ENCODE measurements at regions not wholly inside any gene's neighbourhood (a gene's known extent, or its start where the extent isn't known, plus 50 kb on each side); places are given as distances from the start of the nearest gene placed in this dataset.

DNA sequence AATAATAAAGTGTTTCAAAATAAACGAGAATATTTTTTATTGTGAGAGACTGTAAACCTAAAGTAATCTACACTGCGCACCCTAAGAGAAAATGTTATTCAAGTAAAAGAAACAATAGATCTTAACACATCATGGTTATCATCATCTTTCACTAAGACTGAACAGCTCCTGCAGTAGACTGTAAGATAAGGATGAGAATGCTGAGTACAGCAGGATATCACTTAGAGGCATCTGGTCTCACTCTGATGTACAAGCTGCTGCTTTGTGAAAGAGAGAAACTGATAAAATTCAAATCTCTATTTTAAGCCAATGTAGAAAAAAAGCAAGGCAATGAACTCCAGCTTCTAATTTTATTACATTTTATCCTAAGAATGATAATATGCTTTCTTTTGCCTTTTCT is 261.7 kb upstream of the HTR2A start:
- H3K36me3 ChIP-seq (ENCODE audit: control insufficient read depth in 2 of 2, insufficient read depth in 1 of 2, low read length in 2 of 2): no peaks in the 10 kb centered on the region
- H3K27ac ChIP-seq (ENCODE audit: extremely low read depth, low read depth, low read length): no peak overlapping the region
- no peaks in the 10 kb centered on the region for H3K4me1 ChIP-seq (ENCODE audit: control insufficient read depth, insufficient read depth, low read length)
- H3K4me3 ChIP-seq (ENCODE audit: low read depth, low read length): no peak overlapping the region
- no peaks in the 10 kb centered on the region for H3K9me3 ChIP-seq (ENCODE audit: control insufficient read depth, insufficient read depth, low read depth, low read length)
- ChIA-PET CTCF (no interaction called here), POLR2A (no interaction called here)
- no peak for TF ChIP-seq ZNF555 (tag by site-specific recombination; conservative IDR thresholded peaks at IDR 0.05)
- no peak for TF ChIP-seq ZNF621 (tag by site-specific recombination; IDR thresholded peaks at IDR 0.05)
- TF ChIP-seq ZFP69B (tag by site-specific recombination; IDR thresholded peaks at IDR 0.05): no peak
- no peak for TF ChIP-seq ZNF184 (tag by site-specific recombination; IDR thresholded peaks at IDR 0.05)
- TF ChIP-seq, protein P1, sequence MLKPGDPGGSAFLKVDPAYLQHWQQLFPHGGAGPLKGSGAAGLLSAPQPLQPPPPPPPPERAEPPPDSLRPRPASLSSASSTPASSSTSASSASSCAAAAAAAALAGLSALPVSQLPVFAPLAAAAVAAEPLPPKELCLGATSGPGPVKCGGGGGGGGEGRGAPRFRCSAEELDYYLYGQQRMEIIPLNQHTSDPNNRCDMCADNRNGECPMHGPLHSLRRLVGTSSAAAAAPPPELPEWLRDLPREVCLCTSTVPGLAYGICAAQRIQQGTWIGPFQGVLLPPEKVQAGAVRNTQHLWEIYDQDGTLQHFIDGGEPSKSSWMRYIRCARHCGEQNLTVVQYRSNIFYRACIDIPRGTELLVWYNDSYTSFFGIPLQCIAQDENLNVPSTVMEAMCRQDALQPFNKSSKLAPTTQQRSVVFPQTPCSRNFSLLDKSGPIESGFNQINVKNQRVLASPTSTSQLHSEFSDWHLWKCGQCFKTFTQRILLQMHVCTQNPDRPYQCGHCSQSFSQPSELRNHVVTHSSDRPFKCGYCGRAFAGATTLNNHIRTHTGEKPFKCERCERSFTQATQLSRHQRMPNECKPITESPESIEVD (tag by site-specific recombination; IDR thresholded peaks at IDR 0.05): no peak
- no peak for TF ChIP-seq ZNF624 (tag by site-specific recombination; IDR thresholded peaks at IDR 0.05)
- no peak for TF ChIP-seq ZNF677 (tag by site-specific recombination; IDR thresholded peaks at IDR 0.05)
- TF ChIP-seq GFI1B (tag by site-specific recombination; IDR thresholded peaks at IDR 0.05): no peak

DNA sequence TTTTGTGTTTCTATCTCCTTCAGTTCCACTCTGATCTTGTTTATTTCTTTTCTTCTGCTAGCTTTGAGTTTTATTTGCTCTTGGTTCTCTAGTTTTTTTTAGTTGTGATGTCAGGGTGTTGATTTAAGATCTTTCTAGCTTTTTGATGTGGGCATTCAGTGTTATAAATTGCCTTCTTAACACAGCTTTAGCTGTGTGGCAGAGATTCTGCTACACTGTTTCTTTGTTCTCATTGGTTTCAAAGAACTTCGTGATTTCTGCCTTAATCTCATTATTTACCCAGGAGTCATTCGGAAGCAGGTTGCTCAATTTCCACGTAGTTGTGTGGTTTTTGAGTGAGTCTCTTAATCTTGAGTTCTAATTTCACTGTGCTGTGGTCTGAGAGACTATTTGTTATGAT is 251.7 kb upstream of the HTR2A start:
- Histone ChIP-seq H3K9me3 (ENCODE audit: control insufficient read depth, insufficient read depth, low read depth, low read length) (no peaks in the 10 kb centered on the region), H3K4me1 (ENCODE audit: control insufficient read depth, insufficient read depth, low read length) (no peaks in the 10 kb centered on the region; the same call in 1 of the 2 replicates), H3K27ac (ENCODE audit: extremely low read depth, low read depth, low read length) (no peak overlapping the region), H3K4me3 (ENCODE audit: low read depth, low read length) (no peak overlapping the region), H3K36me3 (ENCODE audit: control insufficient read depth in 2 of 2, insufficient read depth in 1 of 2, low read length in 2 of 2) (no peaks in the 10 kb centered on the region)
- CTCF ChIA-PET: no interaction called here
- TF ChIP-seq ZNF184 (tag by site-specific recombination; IDR thresholded peaks at IDR 0.05) (no peak), BCL11B (tag by site-specific recombination; IDR thresholded peaks at IDR 0.05; ENCODE audit: low read depth) (no peak), ZSCAN16 (tag by site-specific recombination; IDR thresholded peaks at IDR 0.05) (no peak), SCRT1 (tag by site-specific recombination; IDR thresholded peaks at IDR 0.05; ENCODE audit: borderline replicate concordance) (no peak), PRDM1 (tag by site-specific recombination; IDR thresholded peaks at IDR 0.05) (no peak), ZNF266 (tag by site-specific recombination; IDR thresholded peaks at IDR 0.05; ENCODE audit: low read depth) (no peak)
- TF ChIP-seq, protein P2, sequence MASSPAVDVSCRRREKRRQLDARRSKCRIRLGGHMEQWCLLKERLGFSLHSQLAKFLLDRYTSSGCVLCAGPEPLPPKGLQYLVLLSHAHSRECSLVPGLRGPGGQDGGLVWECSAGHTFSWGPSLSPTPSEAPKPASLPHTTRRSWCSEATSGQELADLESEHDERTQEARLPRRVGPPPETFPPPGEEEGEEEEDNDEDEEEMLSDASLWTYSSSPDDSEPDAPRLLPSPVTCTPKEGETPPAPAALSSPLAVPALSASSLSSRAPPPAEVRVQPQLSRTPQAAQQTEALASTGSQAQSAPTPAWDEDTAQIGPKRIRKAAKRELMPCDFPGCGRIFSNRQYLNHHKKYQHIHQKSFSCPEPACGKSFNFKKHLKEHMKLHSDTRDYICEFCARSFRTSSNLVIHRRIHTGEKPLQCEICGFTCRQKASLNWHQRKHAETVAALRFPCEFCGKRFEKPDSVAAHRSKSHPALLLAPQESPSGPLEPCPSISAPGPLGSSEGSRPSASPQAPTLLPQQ (tag by site-specific recombination; IDR thresholded peaks at IDR 0.05): no peak
- TF ChIP-seq, protein P3, sequence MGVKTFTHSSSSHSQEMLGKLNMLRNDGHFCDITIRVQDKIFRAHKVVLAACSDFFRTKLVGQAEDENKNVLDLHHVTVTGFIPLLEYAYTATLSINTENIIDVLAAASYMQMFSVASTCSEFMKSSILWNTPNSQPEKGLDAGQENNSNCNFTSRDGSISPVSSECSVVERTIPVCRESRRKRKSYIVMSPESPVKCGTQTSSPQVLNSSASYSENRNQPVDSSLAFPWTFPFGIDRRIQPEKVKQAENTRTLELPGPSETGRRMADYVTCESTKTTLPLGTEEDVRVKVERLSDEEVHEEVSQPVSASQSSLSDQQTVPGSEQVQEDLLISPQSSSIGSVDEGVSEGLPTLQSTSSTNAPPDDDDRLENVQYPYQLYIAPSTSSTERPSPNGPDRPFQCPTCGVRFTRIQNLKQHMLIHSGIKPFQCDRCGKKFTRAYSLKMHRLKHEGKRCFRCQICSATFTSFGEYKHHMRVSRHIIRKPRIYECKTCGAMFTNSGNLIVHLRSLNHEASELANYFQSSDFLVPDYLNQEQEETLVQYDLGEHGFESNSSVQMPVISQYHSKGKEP (tag by site-specific recombination; IDR thresholded peaks at IDR 0.05): no peak
- TF ChIP-seq, protein P4, sequence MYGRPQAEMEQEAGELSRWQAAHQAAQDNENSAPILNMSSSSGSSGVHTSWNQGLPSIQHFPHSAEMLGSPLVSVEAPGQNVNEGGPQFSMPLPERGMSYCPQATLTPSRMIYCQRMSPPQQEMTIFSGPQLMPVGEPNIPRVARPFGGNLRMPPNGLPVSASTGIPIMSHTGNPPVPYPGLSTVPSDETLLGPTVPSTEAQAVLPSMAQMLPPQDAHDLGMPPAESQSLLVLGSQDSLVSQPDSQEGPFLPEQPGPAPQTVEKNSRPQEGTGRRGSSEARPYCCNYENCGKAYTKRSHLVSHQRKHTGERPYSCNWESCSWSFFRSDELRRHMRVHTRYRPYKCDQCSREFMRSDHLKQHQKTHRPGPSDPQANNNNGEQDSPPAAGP (tag by site-specific recombination; IDR thresholded peaks at IDR 0.05): no peak
- POLR2A ChIA-PET: no interaction called here

DNA sequence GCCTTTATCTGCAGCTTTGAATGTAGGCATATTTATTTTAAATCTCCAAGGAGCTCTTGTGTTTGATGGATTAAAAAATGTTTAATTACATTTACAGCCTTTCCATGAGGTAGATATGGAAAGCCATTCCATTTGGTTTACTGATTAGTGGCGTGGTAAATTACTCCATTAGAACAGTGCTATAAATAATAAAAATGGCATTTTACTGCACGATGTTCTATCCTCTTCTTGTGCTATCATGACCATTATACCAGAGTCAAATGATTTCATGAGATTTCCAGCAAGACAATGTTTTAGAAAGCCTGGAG is 250.9 kb upstream of the HTR2A start:
- ChIA-PET CTCF (interaction anchor here (0.9 kb wide), 1 partner anchor 185 kb away, joined by 3 read pairs; no protein-coding TSS in a partner anchor), POLR2A (no interaction called here)
- TF ChIP-seq ZNF76 (tag by site-specific recombination; IDR thresholded peaks at IDR 0.05; ENCODE audit: borderline replicate concordance, low read depth) (no peak), KLF10 (tag by site-specific recombination; IDR thresholded peaks at IDR 0.05) (no peak), ZNF138 (tag by site-specific recombination; IDR thresholded peaks at IDR 0.05; ENCODE audit: borderline replicate concordance) (no peak), ZNF24 (tag by site-specific recombination; IDR thresholded peaks at IDR 0.05) (no peak), ZFP41 (tag by site-specific recombination; IDR thresholded peaks at IDR 0.05; ENCODE audit: borderline replicate concordance) (no peak), ZNF555 (tag by site-specific recombination; conservative IDR thresholded peaks at IDR 0.05) (no peak), ZNF239 (tag by site-specific recombination; IDR thresholded peaks at IDR 0.05) (no peak)
- TF ChIP-seq, protein P5, sequence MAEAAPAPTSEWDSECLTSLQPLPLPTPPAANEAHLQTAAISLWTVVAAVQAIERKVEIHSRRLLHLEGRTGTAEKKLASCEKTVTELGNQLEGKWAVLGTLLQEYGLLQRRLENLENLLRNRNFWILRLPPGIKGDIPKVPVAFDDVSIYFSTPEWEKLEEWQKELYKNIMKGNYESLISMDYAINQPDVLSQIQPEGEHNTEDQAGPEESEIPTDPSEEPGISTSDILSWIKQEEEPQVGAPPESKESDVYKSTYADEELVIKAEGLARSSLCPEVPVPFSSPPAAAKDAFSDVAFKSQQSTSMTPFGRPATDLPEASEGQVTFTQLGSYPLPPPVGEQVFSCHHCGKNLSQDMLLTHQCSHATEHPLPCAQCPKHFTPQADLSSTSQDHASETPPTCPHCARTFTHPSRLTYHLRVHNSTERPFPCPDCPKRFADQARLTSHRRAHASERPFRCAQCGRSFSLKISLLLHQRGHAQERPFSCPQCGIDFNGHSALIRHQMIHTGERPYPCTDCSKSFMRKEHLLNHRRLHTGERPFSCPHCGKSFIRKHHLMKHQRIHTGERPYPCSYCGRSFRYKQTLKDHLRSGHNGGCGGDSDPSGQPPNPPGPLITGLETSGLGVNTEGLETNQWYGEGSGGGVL (tag by site-specific recombination; IDR thresholded peaks at IDR 0.05): no peak
- TF ChIP-seq, protein P6, sequence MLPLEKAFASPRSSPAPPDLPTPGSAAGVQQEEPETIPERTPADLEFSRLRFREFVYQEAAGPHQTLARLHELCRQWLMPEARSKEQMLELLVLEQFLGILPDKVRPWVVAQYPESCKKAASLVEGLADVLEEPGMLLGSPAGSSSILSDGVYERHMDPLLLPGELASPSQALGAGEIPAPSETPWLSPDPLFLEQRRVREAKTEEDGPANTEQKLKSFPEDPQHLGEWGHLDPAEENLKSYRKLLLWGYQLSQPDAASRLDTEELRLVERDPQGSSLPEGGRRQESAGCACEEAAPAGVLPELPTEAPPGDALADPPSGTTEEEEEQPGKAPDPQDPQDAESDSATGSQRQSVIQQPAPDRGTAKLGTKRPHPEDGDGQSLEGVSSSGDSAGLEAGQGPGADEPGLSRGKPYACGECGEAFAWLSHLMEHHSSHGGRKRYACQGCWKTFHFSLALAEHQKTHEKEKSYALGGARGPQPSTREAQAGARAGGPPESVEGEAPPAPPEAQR (tag by site-specific recombination; IDR thresholded peaks at IDR 0.05): no peak
- Histone ChIP-seq H3K4me1 (ENCODE audit: control insufficient read depth, insufficient read depth, low read length) (no peaks in the 10 kb centered on the region; the same call in 1 of the 2 replicates), H3K36me3 (ENCODE audit: control insufficient read depth in 2 of 2, insufficient read depth in 1 of 2, low read length in 2 of 2) (no peaks in the 10 kb centered on the region), H3K27ac (ENCODE audit: extremely low read depth, low read depth, low read length) (no peak overlapping the region), H3K4me3 (ENCODE audit: low read depth, low read length) (no peak overlapping the region), H3K9me3 (ENCODE audit: control insufficient read depth, insufficient read depth, low read depth, low read length) (no peaks in the 10 kb centered on the region)
